Activated naive CD4-positive, alpha-beta T cell treated with anti-CD3 and anti-CD28 coated beads, Interleukin-2, amount 50 U/mL, for 16 hours (primary cell): ENCODE measurements at regions not wholly inside any gene's neighbourhood (a gene's known extent, or its start where the extent isn't known, plus 50 kb on each side); places are given as distances from the start of the nearest gene placed in this dataset.

Source experiments
- DNase-seq: peaks from one replicate; pipeline ENCODE4 v3.0.0-alpha.2; 2020

- no peak for DNase-seq
These were observed 132.4 kb upstream of the CNTN1 start for GRCh38 chr12:40559865-40560264.

- no peak for DNase-seq
These were observed 131.4 kb upstream of the CNTN1 start for GRCh38 chr12:40560848-40561247.

DNA sequence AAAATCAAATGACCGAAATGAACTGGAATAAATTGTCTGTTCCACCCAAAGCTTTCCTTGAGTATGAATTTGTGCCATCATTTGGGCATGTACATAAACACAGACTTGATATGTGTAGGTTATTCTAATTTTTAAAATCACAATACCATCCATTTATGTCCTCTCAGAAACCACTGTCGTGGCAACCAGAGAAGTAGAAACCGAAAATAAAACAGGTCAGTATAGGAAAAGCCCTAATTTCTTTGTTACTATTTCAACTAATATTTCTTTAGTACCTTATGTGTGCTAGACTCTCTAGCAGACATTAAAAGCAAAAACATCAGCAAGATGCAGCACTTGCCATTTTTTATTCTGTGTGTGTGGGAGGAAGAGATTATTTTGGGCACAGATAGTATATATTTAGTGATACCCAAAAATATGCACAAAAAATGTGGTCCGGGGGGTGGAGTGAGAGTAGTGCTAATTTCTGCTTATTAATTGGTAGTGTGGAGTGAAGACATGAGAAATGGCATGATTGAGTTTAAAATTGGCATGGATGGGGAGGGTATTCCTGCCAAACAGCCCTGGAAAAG is 130.8 kb upstream of the CNTN1 start:
- no peak for DNase-seq

DNA sequence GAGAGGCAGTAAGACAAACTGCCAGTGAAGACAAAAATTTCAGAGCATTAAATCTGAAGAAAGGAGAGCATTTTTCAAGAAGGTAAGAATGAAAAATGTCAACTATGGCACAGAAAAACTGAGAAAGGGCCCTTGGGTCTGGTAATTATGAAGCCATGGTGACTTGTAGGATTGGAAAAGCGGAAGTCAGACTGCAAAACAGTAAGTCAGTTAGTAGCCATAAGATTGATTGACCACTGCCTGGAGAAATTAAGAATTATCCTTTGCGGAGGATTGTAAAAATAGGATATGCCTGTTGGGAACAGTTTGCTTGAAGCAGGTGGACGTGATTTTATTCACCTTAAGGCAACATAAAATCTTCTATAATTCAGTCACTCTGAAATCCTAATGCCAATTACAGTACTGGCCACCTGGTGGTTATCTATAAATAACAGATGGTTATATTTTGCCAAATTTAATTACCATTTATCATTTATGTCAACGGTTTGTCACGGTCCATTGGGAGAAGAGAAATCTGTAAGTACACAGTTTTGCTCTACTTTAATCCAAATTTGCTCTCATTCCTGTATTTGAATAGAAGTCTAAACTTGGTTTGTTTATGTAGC is 127.1 kb upstream of the CNTN1 start:
- no peak for DNase-seq

- no peak for DNase-seq
These were observed 126.0 kb upstream of the CNTN1 start for GRCh38 chr12:40566271-40566670.

DNA sequence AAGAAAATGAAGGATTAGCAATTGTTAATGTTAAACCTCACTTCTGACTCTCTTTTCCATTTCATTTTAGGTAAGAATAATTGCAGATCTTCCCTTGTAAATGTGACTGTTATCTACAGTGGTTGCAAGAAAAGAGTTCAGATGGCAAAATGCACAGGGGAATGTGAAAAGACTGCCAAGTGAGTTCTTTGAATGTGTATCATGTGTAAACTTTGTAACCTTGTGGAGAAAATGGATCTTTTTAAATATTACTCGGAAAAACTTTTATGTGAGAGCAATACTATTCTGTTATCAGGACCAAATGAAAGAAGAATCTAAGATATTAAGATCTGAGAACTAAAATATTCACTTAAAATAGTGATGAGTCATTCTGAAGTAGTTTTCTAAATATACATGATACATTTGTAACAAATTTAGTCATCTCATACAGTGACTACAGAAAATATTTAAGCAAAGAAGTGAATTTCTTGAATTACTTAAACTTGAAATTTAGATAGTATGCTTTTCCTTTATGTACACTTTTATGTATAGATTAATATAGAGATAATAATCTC is 122.5 kb upstream of the CNTN1 start:
- DNase-seq: no peak

- DNase-seq: no peak
These were observed 119.2 kb upstream of the CNTN1 start for GRCh38 chr12:40573024-40573423.

GRCh38 chr12:40575987-40576386 is 116.3 kb upstream of the CNTN1 start:
- DNase-seq: no peak

GRCh38 chr12:40577834-40578233 is 114.4 kb upstream of the CNTN1 start:
- DNase-seq: no peak

GRCh38 chr12:40579687-40580086 is 112.6 kb upstream of the CNTN1 start:
- no peak for DNase-seq

DNA sequence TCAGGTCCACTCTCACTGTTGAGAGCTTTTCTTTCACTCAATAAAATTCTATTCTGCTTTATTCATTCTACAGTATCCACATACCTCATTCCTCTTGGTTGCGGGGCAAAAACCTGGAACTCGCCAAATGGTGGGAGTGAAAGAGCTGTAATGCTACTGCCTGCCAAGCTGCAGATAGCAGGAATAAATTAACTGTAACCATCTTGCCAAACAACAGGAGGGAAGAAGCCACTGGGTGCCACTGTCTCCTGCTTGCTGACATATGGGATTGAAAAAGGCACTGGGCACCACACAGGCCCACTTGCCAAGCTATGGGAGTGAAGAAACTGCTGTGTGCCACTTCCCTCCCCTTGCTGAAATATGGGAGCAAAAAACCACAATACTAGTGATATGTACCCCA is 111.9 kb upstream of the CNTN1 start:
- DNase-seq: no peak

DNA sequence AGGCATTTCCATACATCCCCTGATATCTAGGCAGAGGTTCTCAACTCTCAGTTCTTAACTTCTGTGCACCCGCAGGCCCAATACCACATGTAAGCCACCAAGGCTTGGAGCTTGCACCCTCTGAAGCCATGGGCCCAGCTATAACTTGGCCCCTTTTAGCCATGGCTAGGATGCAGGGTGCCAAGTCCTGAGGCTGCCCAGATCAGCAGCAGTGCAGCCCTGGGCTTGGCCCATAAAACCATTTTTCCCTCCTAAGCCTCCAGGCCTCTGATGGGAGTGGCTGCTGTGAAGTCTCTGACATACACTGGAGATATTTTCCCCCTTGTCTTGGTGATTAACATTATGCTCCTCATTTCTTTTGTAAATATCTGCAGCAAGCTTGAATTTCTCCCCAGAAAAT is 110.3 kb upstream of the CNTN1 start:
- no peak for DNase-seq

DNA sequence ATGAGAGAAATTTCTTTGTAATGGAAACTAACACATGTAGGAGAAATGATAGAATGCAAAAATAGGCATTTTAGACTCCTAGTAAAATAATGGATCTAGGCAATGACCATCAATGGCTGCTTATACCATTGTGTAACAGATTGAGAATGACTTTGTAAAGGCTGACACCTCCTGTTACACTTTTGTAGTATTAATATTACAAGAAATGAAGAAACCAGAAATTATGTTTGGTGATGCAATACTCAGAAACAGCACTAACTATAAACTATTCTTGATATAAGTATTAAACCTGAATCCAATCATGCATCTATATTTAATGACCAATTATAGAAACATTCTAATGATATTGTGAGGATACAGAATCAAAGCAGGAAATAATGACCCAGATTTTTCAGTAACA is 108.5 kb upstream of the CNTN1 start:
- no peak for DNase-seq

DNA sequence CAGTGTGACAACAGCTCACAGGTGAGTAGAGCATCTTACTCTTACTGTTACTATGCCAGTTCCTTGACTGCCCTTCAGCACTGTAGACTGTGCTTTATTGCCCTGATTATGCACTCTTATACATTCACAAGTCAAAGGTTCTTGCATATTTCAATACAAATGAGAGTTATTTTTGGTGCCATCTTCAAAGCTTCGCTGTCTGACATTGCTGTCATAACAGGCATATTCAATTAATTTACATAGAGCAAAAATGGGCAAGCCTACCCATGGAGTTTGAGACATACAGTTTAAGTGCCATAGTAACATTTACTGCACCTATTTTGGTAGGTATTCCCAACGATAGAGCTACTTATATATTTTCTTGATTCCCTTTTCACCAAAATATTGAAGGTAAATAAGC is 107.5 kb upstream of the CNTN1 start:
- no peak for DNase-seq

DNA sequence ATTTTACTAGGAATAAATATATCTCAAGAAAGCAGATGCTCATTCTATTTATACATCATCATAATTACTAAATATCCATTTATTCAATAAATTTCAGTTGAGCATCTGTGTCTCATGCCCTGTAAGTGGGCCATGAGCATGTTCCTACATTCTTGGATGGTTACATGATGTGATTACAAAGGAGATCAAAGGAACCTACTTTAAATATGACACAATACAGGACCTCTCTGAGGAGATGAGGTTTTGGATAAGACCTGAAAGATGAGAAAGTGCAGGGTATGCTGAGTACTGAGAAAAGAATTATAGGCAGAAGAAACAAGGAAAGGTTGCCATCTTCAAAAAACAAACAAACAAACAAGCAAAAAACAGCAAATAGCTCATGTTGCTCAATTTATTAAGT is 105.4 kb upstream of the CNTN1 start:
- no peak for DNase-seq

- DNase-seq: no peak
These were observed 104.8 kb upstream of the CNTN1 start for GRCh38 chr12:40587421-40587820.

- no peak for DNase-seq
These were observed 104.3 kb upstream of the CNTN1 start for GRCh38 chr12:40587970-40588369.

DNA sequence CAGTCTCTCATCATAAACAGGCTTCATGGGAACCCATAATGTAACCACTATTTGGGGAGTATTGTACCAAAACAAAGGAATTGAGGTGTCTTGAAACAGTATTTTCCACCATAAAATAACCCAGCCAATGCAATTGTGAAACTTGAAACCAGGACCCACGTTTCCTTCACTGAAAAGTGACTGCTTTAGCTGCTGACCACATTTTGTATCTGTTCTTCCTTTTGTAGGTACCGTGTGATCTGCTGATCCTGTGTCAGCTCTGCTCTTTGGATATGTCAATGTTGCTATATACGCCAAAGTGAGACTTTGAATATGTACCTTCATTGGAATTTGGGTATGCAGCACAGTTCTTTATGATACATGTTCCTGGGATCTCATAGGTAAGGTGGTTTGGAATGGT is 95.1 kb upstream of the CNTN1 start:
- DNase-seq: no peak

DNA sequence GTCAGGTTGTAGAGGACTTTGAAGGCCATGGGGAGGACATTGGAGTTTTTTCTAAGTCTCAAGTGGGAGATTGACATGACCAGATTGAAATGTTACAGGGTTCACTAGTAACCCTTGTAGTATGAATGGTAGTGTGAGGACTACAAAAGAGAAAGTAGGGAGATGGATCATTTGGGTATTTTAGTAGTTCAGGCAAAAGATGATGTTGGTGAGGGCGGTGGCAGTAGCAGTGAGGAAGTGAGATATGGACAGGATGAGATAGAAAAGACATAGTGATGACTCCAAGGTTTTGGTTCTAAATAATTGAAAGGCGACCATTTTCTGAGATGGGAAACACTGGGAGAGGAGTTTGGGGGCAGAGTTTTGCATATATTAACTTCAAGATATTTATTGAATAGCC is 94.2 kb upstream of the CNTN1 start:
- no peak for DNase-seq

GRCh38 chr12:40602562-40602961 is 89.7 kb upstream of the CNTN1 start:
- no peak for DNase-seq

- no peak for DNase-seq
These were observed 77.3 kb upstream of the CNTN1 start for GRCh38 chr12:40614923-40615322.

- no peak for DNase-seq
These were observed 76.6 kb upstream of the CNTN1 start for GRCh38 chr12:40615590-40615989.

- no peak for DNase-seq
These were observed 75.8 kb upstream of the CNTN1 start for GRCh38 chr12:40616383-40616915.

DNA sequence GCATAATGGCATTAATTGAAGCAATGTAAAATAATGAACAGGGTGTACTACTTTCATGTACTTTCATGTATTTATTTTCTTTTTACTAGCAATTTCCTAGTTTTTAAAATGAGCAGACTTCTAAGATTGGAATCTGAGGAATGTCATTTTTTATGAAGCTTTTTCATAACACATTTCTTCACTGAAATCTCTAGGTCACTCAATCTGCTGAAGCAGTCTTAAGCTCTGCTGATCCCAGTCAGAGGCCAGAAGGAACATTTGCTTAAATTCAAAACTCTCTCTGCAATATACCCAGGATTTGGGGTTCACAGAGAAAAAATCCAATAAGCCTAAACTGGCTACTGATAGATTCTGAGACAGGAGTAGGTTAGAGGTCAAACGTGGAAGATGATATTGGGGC is 73.6 kb upstream of the CNTN1 start:
- no peak for DNase-seq

DNA sequence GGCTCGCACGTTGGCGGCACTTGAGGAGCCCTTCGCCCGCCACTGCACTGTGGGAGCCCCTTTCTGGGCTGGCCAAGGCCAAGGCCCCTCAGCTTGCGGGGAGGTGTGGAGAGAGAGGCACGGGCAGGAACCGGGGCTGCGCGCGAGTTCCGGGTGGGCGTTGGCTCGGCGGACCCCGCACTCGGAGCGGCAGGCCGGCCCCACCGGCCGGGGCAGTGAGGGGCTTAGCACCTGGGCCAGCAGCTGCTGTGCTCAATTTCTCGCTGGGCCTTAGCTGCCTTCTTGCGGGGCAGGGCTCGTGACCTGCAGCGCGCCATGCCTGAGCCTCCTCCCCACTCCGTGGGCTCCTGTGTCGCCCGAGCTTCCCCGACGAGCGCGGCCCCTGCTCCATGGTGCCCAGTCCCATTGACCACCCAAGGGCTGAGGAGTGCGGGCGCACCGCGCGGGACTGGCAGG is 71.6 kb upstream of the CNTN1 start:
- no peak for DNase-seq
